Endothelial cell of hepatic sinusoid (primary cell): ENCODE measurements at regions not wholly inside any gene's neighbourhood (a gene's known extent, or its start where the extent isn't known, plus 50 kb on each side); places are given as distances from the start of the nearest gene placed in this dataset.
"Not testable (repeated sequence)": the region's sequence is repeated elsewhere in the genome, so short reads cannot be mapped to it uniquely, and the experiment has no call there.

Experiments used
- in situ Hi-C: cut with HindIII; loops from 2 replicates; pipeline ENCODE4 v1.10.0; 2017; ENCODE audit warnings: low sequenced_read_pairs

DNA sequence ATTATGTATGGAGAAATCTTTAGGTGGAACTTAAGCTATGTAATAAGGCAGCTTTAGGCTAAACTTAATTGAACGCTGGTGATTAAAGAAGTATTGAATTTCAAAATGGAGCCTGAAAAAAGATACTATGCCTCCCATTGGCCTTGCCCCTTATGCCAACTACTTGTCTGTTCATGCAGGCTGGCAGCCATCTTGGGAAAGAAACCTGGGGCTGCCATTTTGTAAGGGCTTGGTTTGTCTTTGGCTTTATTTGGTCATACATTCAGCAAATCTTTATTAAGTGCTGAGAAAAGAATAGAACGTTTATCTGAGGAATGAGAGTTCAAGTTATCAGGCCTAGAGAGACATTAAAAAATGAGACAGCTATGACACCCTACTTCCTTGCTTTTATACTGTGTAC, 231.3 kb downstream of the KCNE4 start:
- in situ Hi-C loops: no loop called here

DNA sequence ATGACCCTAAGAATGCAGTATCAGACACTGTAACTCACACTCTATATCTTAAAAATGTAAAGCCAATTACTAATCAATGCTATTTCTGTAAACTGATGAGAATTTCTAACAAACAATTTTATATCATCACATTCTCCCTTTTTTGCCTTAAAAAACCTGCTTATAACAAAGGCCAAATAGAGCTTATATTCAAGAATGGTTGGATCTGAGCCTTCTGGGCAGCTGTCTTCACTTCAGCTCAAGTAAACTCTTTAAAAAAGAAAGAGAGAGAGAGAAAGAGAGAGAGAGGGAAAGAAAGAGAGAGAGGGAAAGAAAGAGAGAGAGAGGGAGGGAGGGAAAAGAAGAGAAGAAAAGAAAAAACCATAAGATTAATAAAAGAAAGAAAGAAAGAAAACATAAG, 231.8 kb downstream of the KCNE4 start:
- in situ Hi-C loops: no loop called here

DNA sequence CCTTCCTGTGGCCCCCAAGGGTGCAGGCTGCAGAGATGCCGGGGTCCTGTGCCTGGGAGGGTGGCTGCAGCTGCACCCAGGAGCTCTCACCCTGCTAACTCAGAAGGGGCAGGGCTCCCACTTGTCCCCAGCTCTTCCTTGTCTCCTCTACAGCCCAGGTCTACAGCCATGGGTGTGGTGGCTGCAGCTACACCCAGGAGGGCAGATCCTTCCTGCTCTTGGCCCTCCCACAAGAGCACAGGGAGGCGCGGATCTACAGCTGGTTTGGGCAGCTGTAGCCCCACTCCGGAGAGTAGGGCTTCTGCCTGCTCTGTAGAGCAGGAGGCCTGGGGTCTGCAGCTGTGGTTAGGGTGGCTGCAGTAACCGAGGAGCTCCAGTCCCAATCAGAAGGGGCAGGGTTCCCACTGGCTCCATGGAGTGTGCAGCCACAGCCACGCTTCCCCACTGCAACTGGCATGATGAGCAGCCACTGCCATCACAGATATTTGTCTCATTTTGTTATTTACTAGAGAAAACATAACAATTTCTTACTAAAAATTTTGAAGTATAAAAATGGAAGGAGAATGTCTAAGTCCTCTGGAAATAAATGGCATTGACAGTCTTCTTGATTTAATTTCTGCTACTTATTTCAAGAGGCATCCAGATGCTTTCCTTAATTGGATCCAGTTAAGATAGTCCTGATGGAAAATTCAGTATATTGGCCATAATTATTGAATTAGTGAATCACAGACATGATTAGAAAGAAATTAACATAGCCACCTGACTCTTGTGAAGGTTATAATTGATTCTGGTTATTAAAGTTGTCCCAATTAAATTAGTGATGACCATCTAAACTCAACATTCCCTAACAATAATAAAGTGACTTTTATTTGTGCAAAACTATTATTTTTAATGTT, 233.6 kb downstream of the KCNE4 start:
- in situ Hi-C loops: no loop called here

DNA sequence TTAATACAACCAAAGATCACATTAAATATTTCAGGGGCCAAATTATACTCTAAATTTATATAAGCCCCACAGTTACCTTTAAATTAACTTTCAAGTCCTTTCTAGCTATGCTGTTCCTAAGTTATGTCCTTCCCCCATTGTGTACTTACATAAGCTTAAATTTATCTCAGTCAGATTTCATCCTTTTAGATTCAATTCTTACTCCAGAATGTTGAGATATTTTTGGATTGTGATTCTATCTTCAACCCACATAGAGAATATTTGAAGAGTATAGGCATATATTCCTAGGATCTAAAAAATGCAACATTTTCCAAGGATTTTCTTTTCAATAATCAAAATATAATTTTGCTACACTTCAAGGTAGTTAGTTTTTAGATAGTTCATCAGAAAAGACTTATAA, 242.8 kb downstream of the KCNE4 start:
- in situ Hi-C loops: no loop called here

DNA sequence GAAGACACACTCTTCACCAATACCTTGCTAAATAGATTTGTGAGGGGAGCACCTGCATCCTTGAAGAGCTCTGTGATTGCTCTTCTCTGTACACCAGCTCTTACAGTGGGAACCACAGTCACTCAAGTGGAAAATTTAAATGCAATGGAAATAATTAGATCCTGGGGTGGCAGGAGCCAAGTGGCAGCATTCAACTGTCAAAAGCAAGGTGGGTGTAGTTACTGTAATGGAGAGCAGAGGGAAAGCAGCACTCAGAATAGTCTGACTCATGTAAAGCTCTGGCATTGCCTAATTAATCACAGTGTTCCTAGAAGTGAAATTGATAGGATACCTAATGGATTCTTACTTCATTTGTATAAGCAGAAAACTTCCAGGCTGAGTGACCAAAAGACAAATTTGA, 245.8 kb downstream of the KCNE4 start:
- in situ Hi-C loops: no loop called here

GRCh38 chr2:223298329-223298728, 246.3 kb downstream of the KCNE4 start:
- in situ Hi-C loops: not testable (repeated sequence)

- in situ Hi-C loops: no loop called here
Observed at GRCh38 chr2:223300326-223300725, 248.3 kb downstream of the KCNE4 start.

- in situ Hi-C loops: no loop called here
Observed at GRCh38 chr2:223306371-223306770, 254.4 kb downstream of the KCNE4 start.

DNA sequence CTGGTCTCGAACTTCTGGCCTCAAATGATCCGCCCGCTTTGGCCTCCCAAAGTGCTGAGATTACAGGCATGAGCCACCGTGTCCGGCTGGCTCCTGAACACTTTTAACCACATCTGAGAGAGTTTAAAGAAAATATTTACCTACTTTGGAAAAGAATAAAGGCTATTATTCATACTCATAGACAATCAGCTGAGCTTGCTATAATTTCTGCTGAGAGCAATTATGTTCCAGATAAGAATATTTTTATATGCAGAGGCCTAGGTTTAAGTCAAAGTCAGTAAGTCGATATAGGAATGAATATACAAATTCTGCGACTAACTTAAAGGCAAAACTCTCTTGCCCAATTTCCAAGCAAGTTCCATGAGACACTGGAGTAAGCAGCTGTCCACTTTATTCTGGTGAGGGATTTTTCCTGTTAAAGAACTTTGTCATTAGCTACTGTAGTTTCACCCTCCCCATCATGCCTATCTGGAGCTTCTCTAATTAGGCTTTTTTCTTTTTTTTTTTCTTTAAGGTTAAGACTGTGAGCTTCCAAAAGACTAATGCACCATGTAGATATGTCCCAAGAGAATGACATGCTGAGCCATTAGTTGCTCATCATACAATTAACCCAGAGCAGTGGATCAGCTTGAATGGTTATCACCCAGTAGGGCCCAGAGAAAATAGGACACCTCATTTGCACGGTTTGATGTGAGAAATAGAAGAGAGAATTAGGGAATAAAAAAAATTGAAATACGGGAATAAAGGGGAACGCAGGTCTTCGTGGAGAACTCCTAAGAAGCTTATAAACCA, 260.1 kb downstream of the KCNE4 start:
- in situ Hi-C loops: no loop called here

- in situ Hi-C loops: no loop called here
Observed at GRCh38 chr2:223313101-223313500, 261.1 kb downstream of the KCNE4 start.

GRCh38 chr2:223314811-223315210, 262.8 kb downstream of the KCNE4 start:
- in situ Hi-C loops: no loop called here

DNA sequence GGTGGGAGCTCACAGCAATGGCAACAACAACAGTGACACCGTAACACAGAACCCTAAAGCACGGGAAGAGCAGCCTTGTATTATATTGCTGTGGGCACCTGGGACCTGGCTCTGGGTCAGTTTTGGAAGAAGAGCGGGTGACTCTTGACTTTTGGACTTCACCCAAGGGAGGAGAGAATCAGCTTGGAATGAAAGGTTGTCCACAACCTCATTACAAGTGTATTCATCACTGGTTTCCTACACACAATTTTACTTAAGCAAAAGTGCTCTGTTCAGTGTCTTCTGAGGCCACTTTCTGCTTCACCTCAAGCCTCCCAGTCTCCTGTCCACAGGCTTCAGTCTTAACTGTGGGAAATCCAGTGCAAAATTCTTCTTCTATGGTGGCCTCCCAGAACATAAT, 263.8 kb downstream of the KCNE4 start:
- in situ Hi-C loops: no loop called here

GRCh38 chr2:223316342-223316741, 264.4 kb downstream of the KCNE4 start:
- in situ Hi-C loops: no loop called here

DNA sequence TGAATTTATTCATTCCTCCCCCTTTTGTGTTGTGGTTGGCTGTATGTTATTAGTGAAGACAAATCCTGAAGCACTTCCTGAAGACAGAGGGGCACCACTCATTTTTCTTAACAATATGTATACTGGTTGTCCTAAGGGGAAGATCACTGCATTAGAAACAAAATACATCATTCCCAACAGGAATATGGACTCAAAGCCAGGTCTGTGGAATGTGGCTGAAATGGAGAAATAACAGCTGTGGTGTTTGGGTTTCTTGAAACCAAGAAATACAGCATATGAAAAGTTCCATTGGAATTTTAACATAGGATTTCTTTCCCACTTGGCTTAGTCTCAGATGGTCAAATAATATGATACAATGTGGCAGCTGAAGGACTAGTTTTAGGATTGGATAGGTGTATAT, 267.6 kb downstream of the KCNE4 start:
- in situ Hi-C loops: no loop called here

- in situ Hi-C loops: no loop called here
Observed at GRCh38 chr2:223324402-223324801, 272.4 kb downstream of the KCNE4 start.

DNA sequence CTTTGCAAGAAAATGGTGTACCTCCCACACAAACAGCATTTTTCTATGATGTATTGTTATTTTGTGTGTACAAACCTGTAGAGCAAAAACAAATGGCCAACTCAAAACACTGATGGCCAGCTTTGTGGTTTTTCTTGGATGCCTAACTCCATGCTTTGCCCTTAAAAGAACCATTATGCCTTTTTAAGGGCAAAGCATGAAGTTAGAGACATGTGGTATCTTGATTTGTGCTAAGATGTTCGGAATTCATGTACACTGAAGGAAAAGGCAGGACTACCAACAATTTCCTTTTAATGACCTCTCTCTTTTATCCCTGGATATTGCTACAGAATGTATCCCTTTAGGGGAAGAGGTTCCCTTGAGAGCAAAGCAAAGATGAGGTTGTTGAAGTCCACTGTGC, 273.6 kb downstream of the SCG2 start:
- in situ Hi-C loops: no loop called here

- in situ Hi-C loops: not testable (repeated sequence)
Observed at GRCh38 chr2:223330747-223331146, 271.4 kb downstream of the SCG2 start.

DNA sequence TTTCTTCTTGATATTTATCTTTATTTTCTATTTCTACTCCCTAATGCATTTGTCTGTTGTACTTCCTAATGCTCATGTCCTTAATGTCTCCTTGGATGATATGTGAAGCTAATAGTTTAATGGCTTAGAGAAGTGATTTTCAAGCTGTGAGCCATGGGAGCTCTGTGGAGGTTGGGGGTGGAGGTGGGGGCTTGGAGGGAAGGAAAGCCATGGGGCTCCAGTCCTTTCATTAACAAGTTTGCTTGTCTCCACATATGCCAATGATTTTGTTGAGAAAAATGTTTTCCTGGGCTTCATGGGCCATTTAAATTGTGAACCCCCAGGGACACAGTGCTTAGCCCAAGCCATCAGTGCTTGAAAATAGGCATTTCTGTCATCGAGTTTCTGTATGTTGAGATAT, 264.1 kb downstream of the SCG2 start:
- in situ Hi-C loops: no loop called here

DNA sequence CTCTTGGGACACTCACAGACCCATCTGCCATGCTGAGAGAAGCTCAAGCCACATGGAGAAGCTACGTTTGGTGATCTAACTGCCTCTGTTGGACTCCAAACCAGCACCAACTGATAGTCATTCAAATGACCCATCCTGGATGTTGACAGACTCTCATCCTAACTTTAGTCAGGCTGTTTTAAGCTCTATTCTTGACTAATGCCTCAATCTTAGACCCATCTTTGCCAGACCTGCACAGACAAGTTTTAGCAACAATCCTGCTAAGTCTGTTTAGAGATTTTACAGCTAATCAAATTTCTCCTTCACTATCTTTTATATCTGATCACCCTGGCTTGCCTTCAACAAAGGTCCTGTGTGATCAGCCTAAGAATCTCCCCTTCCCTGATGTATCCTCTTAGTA, 245.1 kb downstream of the SCG2 start:
- in situ Hi-C loops: no loop called here

GRCh38 chr2:223363085-223363484, 239.1 kb downstream of the SCG2 start:
- in situ Hi-C loops: no loop called here

DNA sequence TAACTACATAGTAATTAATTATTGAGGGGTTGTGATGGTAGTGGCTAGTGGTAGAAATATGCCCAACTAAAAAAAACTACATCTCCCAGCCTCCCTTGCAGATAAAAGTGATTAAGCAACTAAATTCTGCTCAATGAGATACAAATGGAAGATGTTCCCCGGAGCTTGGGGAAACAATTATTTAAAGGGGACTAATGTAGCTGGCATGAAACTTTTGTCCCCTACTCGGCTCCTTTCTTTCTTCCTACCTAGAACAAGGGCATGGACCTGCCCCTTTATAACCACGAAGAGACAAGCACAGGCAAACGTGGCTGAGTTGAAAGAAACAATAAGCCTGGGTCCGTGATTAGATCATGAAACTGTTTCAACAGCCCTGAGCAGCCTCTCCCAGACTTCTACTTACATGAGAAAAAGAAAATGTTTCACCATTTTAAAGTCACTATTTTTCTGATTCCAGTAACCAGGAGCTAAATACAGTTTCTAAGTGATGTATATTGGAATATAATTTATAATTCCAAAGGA, 236.9 kb downstream of the SCG2 start:
- in situ Hi-C loops: no loop called here

GRCh38 chr2:223366566-223366965, 235.6 kb downstream of the SCG2 start:
- in situ Hi-C loops: no loop called here
